OCI-LY3 (cell line): ENCODE measurements at regions not wholly inside any gene's neighbourhood (a gene's known extent, or its start where the extent isn't known, plus 50 kb on each side); places are given as distances from the start of the nearest gene placed in this dataset.

ENCODE experiments used
- H2AFZ ChIP-seq: fragments of 200-600, 300-600 bp; shearing (Covaris generic); 2 replicates; pipeline ENCODE4 v1.6.0; 2014; ENCODE audit warnings: antibody characterized with exemption, low read depth, low read length
- H3K27ac ChIP-seq: fragments of 200-600, 300-600 bp; sonication (generic); 2 replicates; pipeline ENCODE4 v1.5.1; 2014; ENCODE audit warnings: mild to moderate bottlenecking, low read length, moderate library complexity, mixed read lengths
- H3K27me3 ChIP-seq: fragments of 200-600, 300-600 bp; sonication (generic); 2 replicates; pipeline ENCODE4 v1.6.1; 2014; ENCODE audit warnings: low read depth, low read length, mixed read lengths
- H3K36me3 ChIP-seq: fragments of 200-600, 300-600 bp; sonication (generic); replicated peaks from 2 replicates; pipeline ENCODE3; 2014; ENCODE audit warnings: low read depth, low read length, mixed read lengths
- H3K4me1 ChIP-seq: fragments of 300-600, 200-600 bp; sonication (generic); 2 replicates; pipeline ENCODE4 v1.6.1; 2014; ENCODE audit warnings: low read length, mixed read lengths
- H3K4me2 ChIP-seq: fragments of 200-600, 300-600 bp; sonication (generic); 2 replicates; pipeline ENCODE4 v1.6.1; 2014; ENCODE audit warnings: low read length, mixed read lengths
- H3K4me3 ChIP-seq: fragments of 300-600, 200-600 bp; sonication (generic); 2 replicates; pipeline ENCODE4 v1.5.1; 2014; ENCODE audit warnings: antibody characterized with exemption, mild to moderate bottlenecking, low read length, moderate library complexity
- H3K79me2 ChIP-seq: fragments of 300-600, 200-600 bp; shearing (Covaris generic); 2 replicates; pipeline ENCODE4 v1.6.1; 2014; ENCODE audit warnings: mild to moderate bottlenecking, low read length, mixed read lengths
- H3K9ac ChIP-seq: fragments of 300-600, 200-600 bp; shearing (Covaris generic); 2 replicates; pipeline ENCODE4 v1.6.0; 2014; ENCODE audit warnings: mild to moderate bottlenecking, low read length, moderate library complexity
- H3K9me3 ChIP-seq: fragments of 200-600, 300-600 bp; shearing (Covaris generic); 2 replicates; pipeline ENCODE4 v1.6.1; 2014; ENCODE audit warnings: low read length, mixed read lengths; ENCODE audit not compliant: insufficient read depth
- H4K20me1 ChIP-seq: fragments of 200-600, 300-600 bp; sonication (generic); 2 replicates; pipeline ENCODE4 v1.6.1; 2016; ENCODE audit warnings: low read length, mixed read lengths; ENCODE audit not compliant: insufficient read depth
- EZH2phosphoT487 ChIP-seq: fragments of 200-600 bp; shearing (Covaris generic); IDR thresholded peaks from 2 replicates; pipeline ENCODE4 v1.6.1; 2018; ENCODE audit warnings: antibody characterized with exemption, mixed run types, low read depth
- TF ChIP-seq, protein P1 (sequence below): fragments of 200-600, 300-600 bp; sonication (generic); IDR thresholded peaks from 2 replicates; pipeline ENCODE4 v1.5.1; 2014; ENCODE audit warnings: antibody characterized with exemption, low read length, low read depth

DNA sequence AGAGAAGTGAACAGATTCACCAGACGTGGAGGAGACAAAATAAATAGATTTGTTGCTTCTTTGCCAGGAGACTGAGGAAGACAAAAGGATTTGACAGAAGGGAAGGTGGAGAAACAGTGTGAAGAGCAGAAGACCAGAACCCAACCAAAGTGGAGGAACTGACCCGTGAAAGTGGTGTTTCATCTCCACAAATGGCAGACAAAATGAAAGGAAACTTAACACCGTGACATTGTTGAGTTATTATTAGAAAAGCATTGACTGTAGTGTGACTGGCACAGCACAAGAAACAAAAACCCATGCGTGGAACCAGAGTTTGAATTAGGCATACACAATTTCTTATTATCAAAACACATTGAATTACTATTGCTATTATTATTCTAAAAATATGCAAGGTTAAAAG lies 518.1 kb downstream of the TMEM121 start:
- no peaks in the 10 kb centered on the region for H4K20me1 ChIP-seq
- peak overlapping the region; percentile 43 for H3K9ac ChIP-seq
- peaks cover 9% of the 10 kb centered on the region for H3K4me1 ChIP-seq
- no peaks in the 10 kb centered on the region for H3K36me3 ChIP-seq
- TF ChIP-seq, protein P1, sequence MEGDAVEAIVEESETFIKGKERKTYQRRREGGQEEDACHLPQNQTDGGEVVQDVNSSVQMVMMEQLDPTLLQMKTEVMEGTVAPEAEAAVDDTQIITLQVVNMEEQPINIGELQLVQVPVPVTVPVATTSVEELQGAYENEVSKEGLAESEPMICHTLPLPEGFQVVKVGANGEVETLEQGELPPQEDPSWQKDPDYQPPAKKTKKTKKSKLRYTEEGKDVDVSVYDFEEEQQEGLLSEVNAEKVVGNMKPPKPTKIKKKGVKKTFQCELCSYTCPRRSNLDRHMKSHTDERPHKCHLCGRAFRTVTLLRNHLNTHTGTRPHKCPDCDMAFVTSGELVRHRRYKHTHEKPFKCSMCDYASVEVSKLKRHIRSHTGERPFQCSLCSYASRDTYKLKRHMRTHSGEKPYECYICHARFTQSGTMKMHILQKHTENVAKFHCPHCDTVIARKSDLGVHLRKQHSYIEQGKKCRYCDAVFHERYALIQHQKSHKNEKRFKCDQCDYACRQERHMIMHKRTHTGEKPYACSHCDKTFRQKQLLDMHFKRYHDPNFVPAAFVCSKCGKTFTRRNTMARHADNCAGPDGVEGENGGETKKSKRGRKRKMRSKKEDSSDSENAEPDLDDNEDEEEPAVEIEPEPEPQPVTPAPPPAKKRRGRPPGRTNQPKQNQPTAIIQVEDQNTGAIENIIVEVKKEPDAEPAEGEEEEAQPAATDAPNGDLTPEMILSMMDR, result no peak
- TF ChIP-seq EZH2phosphoT487, result no peak
- H3K4me2 ChIP-seq, result peak overlapping the region; percentile 80
- no peaks in the 10 kb centered on the region for H3K79me2 ChIP-seq
- H3K27ac ChIP-seq, result no peak overlapping the region
- peaks cover 8% of the 10 kb centered on the region for H3K27me3 ChIP-seq
- H2AFZ ChIP-seq, result peak overlapping the region; percentile 95
- peak overlapping the region; percentile 71 for H3K4me3 ChIP-seq
- H3K9me3 ChIP-seq, result no peaks in the 10 kb centered on the region

DNA sequence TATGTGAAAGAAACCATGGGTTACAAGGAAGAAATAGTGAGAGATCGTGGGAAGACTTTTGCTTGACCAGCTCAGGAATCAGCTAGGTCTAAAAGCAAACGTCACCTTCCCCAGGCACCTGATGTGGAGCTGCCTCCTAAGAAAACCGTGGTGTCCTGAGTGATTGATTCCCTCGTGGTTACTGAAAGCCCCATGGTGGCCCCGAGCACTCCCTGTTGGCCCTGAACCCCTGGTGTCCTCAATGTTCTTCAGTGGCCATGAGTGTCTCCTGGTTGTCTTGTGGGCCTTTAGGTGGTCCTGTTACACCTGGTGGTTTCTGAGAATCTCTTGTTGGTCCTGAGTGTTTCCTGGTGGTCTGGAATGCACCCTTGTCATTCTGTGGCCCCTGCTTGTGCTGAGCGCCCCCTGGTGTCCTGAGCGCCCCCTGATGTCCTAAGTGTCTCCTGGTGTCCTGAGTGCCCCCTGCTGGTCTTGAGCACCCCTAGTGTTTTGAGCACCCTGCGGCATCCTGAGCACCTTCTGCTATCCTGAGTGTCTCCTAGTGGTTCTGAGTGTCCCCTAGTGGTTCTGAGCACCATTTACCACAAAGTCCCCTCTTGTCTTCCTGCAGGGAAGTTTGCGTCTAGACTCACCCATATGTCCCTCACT lies 518.7 kb downstream of the TMEM121 start:
- peak overlapping the region; percentile 71 for H3K4me3 ChIP-seq
- H3K27me3 ChIP-seq, result peaks cover 8% of the 10 kb centered on the region
- no peaks in the 10 kb centered on the region for H3K36me3 ChIP-seq
- no peaks in the 10 kb centered on the region for H3K79me2 ChIP-seq
- peaks cover 9% of the 10 kb centered on the region for H3K4me1 ChIP-seq
- peak overlapping the region; percentile 95 for H2AFZ ChIP-seq
- no peak overlapping the region for H3K27ac ChIP-seq
- no peaks in the 10 kb centered on the region for H3K9me3 ChIP-seq
- H3K9ac ChIP-seq, result peak overlapping the region; percentile 43
- no peak for TF ChIP-seq EZH2phosphoT487
- TF ChIP-seq, protein P1, result peak; percentile 96
- H3K4me2 ChIP-seq, result peak overlapping the region; percentile 80
- H4K20me1 ChIP-seq, result no peaks in the 10 kb centered on the region

DNA sequence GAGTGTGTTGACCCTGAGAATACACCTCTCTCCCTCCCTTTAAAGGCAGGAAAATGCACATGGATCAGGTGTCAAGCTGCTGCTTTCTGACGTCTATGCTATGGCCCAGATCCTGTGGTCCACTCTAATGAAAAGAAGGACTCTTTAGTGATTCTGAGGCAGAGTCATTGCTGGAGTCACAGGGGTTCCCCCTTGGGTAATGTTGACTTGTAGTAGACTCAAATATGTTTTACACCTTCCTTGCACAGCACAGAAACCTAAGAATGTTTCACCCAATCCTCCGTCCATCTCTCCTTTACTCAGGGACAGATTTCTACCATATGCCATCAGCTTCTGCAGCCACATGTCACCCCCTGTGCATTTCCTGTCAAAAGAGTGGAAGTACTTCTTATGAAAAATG lies 525.4 kb downstream of the TMEM121 start:
- Histone ChIP-seq H3K27me3 (no peaks in the 10 kb centered on the region; the same call in 1 of the 2 replicates), H3K4me3 (no peak overlapping the region), H3K4me2 (peak overlapping the region; percentile 36; the same call in 1 of the 2 replicates), H3K4me1 (peaks cover 20% of the 10 kb centered on the region), H3K9ac (no peak overlapping the region), H2AFZ (no peak overlapping the region), H3K27ac (no peak overlapping the region), H3K36me3 (no peaks in the 10 kb centered on the region), H4K20me1 (no peaks in the 10 kb centered on the region), H3K9me3 (no peaks in the 10 kb centered on the region), H3K79me2 (no peaks in the 10 kb centered on the region)
- no peak for TF ChIP-seq EZH2phosphoT487
- TF ChIP-seq, protein P1, result no peak

DNA sequence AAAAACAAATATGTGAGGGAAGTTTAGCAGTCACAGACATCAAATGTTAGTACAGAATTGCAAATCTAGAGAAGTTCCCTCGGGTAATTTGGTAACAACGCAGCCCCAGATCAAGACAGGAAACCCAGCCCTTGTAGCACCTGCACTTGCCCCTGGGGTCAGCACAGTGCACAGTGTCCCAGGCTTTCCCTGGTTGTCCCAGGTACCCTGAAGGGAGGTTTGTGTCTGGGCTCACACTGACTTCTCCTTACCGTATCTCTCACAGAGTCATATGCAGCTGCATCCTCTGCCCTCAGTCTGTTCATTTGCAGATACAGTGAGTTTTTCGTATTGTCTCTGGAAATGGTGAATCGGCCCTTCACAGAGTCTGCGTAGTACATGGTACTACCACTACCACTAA lies 528.9 kb downstream of the TMEM121 start:
- Histone ChIP-seq H3K9me3 (no peaks in the 10 kb centered on the region), H3K27me3 (peaks cover 22% of the 10 kb centered on the region), H2AFZ (no peak overlapping the region)

More for the DNA sequence above, 528.9 kb downstream of the TMEM121 start:
- peaks cover 20% of the 10 kb centered on the region for H3K4me1 ChIP-seq
- H3K79me2 ChIP-seq, result no peaks in the 10 kb centered on the region
- H3K36me3 ChIP-seq, result no peaks in the 10 kb centered on the region
- no peak overlapping the region for H3K4me2 ChIP-seq
- no peaks in the 10 kb centered on the region for H4K20me1 ChIP-seq
- H3K9ac ChIP-seq, result no peak overlapping the region
- no peak overlapping the region for H3K4me3 ChIP-seq
- no peak overlapping the region for H3K27ac ChIP-seq
- TF ChIP-seq EZH2phosphoT487, result no peak
- TF ChIP-seq, protein P1, result no peak
